MG63 (cell line): ENCODE measurements at regions not wholly inside any gene's neighbourhood (a gene's known extent, or its start where the extent isn't known, plus 50 kb on each side); places are given as distances from the start of the nearest gene placed in this dataset.

Experiments used
- DNase-seq: peaks from one replicate; pipeline ENCODE4 v3.0.0-alpha.2; 2020
- H3K27me3 ChIP-seq: fragments of 250-450 bp; sonication (Bioruptor Pico); 2 replicates; pipeline ENCODE4 v1.5.1; 2020; ENCODE audit warnings: mild to moderate bottlenecking, moderate library complexity
- H3K36me3 ChIP-seq: fragments of 250-450 bp; sonication (Bioruptor Pico); 2 replicates; pipeline ENCODE4 v1.5.1; 2020; ENCODE audit warnings: mild to moderate bottlenecking, moderate library complexity
- H3K4me3 ChIP-seq: fragments of 250-450 bp; sonication (Bioruptor Pico); 2 replicates; pipeline ENCODE4 v1.5.1; 2020; ENCODE audit warnings: mild to moderate bottlenecking, moderate library complexity
- H3K9me3 ChIP-seq: fragments of 250-450 bp; sonication (Bioruptor Pico); 2 replicates; pipeline ENCODE4 v1.5.1; 2020; ENCODE audit warnings: mild to moderate bottlenecking, moderate library complexity

GRCh38 chr1:69228501-69228900, 339.2 kb upstream of the LRRC7 start:
- no peaks in the 10 kb centered on the region for H3K9me3 ChIP-seq
- DNase-seq: no peak
- no peaks in the 10 kb centered on the region for H3K36me3 ChIP-seq
- no peaks in the 10 kb centered on the region for H3K27me3 ChIP-seq
- no peak overlapping the region for H3K4me3 ChIP-seq

- Histone ChIP-seq H3K36me3 (no peaks in the 10 kb centered on the region), H3K4me3 (no peak overlapping the region), H3K27me3 (no peaks in the 10 kb centered on the region), H3K9me3 (no peaks in the 10 kb centered on the region)
- no peak for DNase-seq
These were observed 337.5 kb upstream of the LRRC7 start for GRCh38 chr1:69230208-69230607.

- Histone ChIP-seq H3K4me3 (no peak overlapping the region), H3K27me3 (no peaks in the 10 kb centered on the region), H3K36me3 (no peaks in the 10 kb centered on the region), H3K9me3 (no peaks in the 10 kb centered on the region)
- DNase-seq: no peak
These were observed 334.3 kb upstream of the LRRC7 start for GRCh38 chr1:69233463-69233862.

GRCh38 chr1:69244211-69244610, 323.5 kb upstream of the LRRC7 start:
- Histone ChIP-seq H3K27me3 (no peaks in the 10 kb centered on the region), H3K36me3 (no peaks in the 10 kb centered on the region), H3K9me3 (no peaks in the 10 kb centered on the region), H3K4me3 (no peak overlapping the region)
- no peak for DNase-seq

- Histone ChIP-seq H3K36me3 (no peaks in the 10 kb centered on the region), H3K27me3 (no peaks in the 10 kb centered on the region), H3K9me3 (no peaks in the 10 kb centered on the region), H3K4me3 (no peak overlapping the region)
- DNase-seq: no peak
These were observed 321.6 kb upstream of the LRRC7 start for GRCh38 chr1:69246109-69246508.

- DNase-seq: no peak
- Histone ChIP-seq H3K36me3 (no peaks in the 10 kb centered on the region), H3K4me3 (no peak overlapping the region), H3K9me3 (no peaks in the 10 kb centered on the region), H3K27me3 (no peaks in the 10 kb centered on the region)
These were observed 321.0 kb upstream of the LRRC7 start for GRCh38 chr1:69246710-69247109.

GRCh38 chr1:69252696-69253095, 315.0 kb upstream of the LRRC7 start:
- Histone ChIP-seq H3K9me3 (no peaks in the 10 kb centered on the region), H3K36me3 (no peaks in the 10 kb centered on the region), H3K27me3 (no peaks in the 10 kb centered on the region), H3K4me3 (no peak overlapping the region)
- DNase-seq: no peak

GRCh38 chr1:69256036-69256435, 311.7 kb upstream of the LRRC7 start:
- Histone ChIP-seq H3K36me3 (no peaks in the 10 kb centered on the region), H3K4me3 (no peak overlapping the region), H3K9me3 (no peaks in the 10 kb centered on the region), H3K27me3 (no peaks in the 10 kb centered on the region)
- no peak for DNase-seq

- H3K4me3 ChIP-seq: no peak overlapping the region
- no peak for DNase-seq
- H3K27me3 ChIP-seq: no peaks in the 10 kb centered on the region
- no peaks in the 10 kb centered on the region for H3K9me3 ChIP-seq
- H3K36me3 ChIP-seq: no peaks in the 10 kb centered on the region
These were observed 308.9 kb upstream of the LRRC7 start for GRCh38 chr1:69258842-69259241.

- Histone ChIP-seq H3K27me3 (no peaks in the 10 kb centered on the region), H3K9me3 (no peaks in the 10 kb centered on the region), H3K4me3 (no peak overlapping the region), H3K36me3 (no peaks in the 10 kb centered on the region)
- no peak for DNase-seq
These were observed 303.8 kb upstream of the LRRC7 start for GRCh38 chr1:69263921-69264391.

- no peak for DNase-seq
- Histone ChIP-seq H3K4me3 (no peak overlapping the region), H3K27me3 (no peaks in the 10 kb centered on the region)
These were observed 298.2 kb upstream of the LRRC7 start for GRCh38 chr1:69269491-69269890.

GRCh38 chr1:69271587-69272125, 296.1 kb upstream of the LRRC7 start:
- Histone ChIP-seq H3K4me3 (no peak overlapping the region), H3K36me3 (no peaks in the 10 kb centered on the region), H3K9me3 (no peaks in the 10 kb centered on the region), H3K27me3 (no peaks in the 10 kb centered on the region)
- no peak for DNase-seq

More at GRCh38 chr1:69269491-69269890, 298.2 kb upstream of the LRRC7 start:
- Histone ChIP-seq H3K9me3 (no peaks in the 10 kb centered on the region), H3K36me3 (no peaks in the 10 kb centered on the region)

- no peak for DNase-seq
- Histone ChIP-seq H3K27me3 (no peaks in the 10 kb centered on the region), H3K4me3 (no peak overlapping the region), H3K36me3 (no peaks in the 10 kb centered on the region), H3K9me3 (no peaks in the 10 kb centered on the region)
These were observed 295.0 kb upstream of the LRRC7 start for GRCh38 chr1:69272684-69273083.

GRCh38 chr1:69278923-69279322, 288.8 kb upstream of the LRRC7 start:
- H3K27me3 ChIP-seq: no peaks in the 10 kb centered on the region
- H3K9me3 ChIP-seq: no peaks in the 10 kb centered on the region
- H3K36me3 ChIP-seq: no peaks in the 10 kb centered on the region
- no peak for DNase-seq
- H3K4me3 ChIP-seq: no peak overlapping the region

GRCh38 chr1:69283516-69283915, 284.2 kb upstream of the LRRC7 start:
- Histone ChIP-seq H3K36me3 (no peaks in the 10 kb centered on the region), H3K9me3 (no peaks in the 10 kb centered on the region), H3K27me3 (no peaks in the 10 kb centered on the region), H3K4me3 (no peak overlapping the region)
- no peak for DNase-seq

GRCh38 chr1:69284508-69284907, 283.2 kb upstream of the LRRC7 start:
- H3K9me3 ChIP-seq: no peaks in the 10 kb centered on the region
- H3K36me3 ChIP-seq: no peaks in the 10 kb centered on the region
- no peak overlapping the region for H3K4me3 ChIP-seq
- no peaks in the 10 kb centered on the region for H3K27me3 ChIP-seq
- no peak for DNase-seq

- H3K36me3 ChIP-seq: no peaks in the 10 kb centered on the region
- no peak overlapping the region for H3K4me3 ChIP-seq
- DNase-seq: no peak
- H3K27me3 ChIP-seq: no peaks in the 10 kb centered on the region
- no peaks in the 10 kb centered on the region for H3K9me3 ChIP-seq
These were observed 279.3 kb upstream of the LRRC7 start for GRCh38 chr1:69288416-69288815.

- Histone ChIP-seq H3K36me3 (no peaks in the 10 kb centered on the region), H3K9me3 (no peaks in the 10 kb centered on the region), H3K4me3 (no peak overlapping the region), H3K27me3 (no peaks in the 10 kb centered on the region)
- no peak for DNase-seq
These were observed 277.4 kb upstream of the LRRC7 start for GRCh38 chr1:69290291-69290690.

GRCh38 chr1:69291541-69291940, 276.2 kb upstream of the LRRC7 start:
- Histone ChIP-seq H3K36me3 (no peaks in the 10 kb centered on the region), H3K4me3 (no peak overlapping the region), H3K27me3 (no peaks in the 10 kb centered on the region), H3K9me3 (no peaks in the 10 kb centered on the region)
- DNase-seq: no peak
